ENCODE measurements at regions not wholly inside any gene's neighbourhood (a gene's known extent, or its start where the extent isn't known, plus 50 kb on each side); places are given as distances from the start of the nearest gene placed in this dataset.

- TF ChIP-seq, protein P1, sequence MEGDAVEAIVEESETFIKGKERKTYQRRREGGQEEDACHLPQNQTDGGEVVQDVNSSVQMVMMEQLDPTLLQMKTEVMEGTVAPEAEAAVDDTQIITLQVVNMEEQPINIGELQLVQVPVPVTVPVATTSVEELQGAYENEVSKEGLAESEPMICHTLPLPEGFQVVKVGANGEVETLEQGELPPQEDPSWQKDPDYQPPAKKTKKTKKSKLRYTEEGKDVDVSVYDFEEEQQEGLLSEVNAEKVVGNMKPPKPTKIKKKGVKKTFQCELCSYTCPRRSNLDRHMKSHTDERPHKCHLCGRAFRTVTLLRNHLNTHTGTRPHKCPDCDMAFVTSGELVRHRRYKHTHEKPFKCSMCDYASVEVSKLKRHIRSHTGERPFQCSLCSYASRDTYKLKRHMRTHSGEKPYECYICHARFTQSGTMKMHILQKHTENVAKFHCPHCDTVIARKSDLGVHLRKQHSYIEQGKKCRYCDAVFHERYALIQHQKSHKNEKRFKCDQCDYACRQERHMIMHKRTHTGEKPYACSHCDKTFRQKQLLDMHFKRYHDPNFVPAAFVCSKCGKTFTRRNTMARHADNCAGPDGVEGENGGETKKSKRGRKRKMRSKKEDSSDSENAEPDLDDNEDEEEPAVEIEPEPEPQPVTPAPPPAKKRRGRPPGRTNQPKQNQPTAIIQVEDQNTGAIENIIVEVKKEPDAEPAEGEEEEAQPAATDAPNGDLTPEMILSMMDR (IDR thresholded peaks at IDR 0.05), result no peak
- TF ChIP-seq EZH2 (IDR thresholded peaks at IDR 0.05) (no peak), EZH2phosphoT487 (IDR thresholded peaks at IDR 0.05) (no peak)
Measured at GRCh38 chr13:53131361-53131760, 102.7 kb downstream of the OLFM4 start.
